WI38 (cell line): ENCODE measurements at regions not wholly inside any gene's neighbourhood (a gene's known extent, or its start where the extent isn't known, plus 50 kb on each side); places are given as distances from the start of the nearest gene placed in this dataset.

Experiments used
- H3K4me3 ChIP-seq: 2 replicates; pipeline ENCODE4 v1.5.1; 2011; ENCODE audit warnings: low read depth, mild to moderate bottlenecking, control low read depth, low read length
- CTCF ChIP-seq: IDR thresholded peaks from 2 replicates; pipeline ENCODE4 v1.5.1; 2012; ENCODE audit warnings: low read depth, mild to moderate bottlenecking, control low read depth, low read length

DNA sequence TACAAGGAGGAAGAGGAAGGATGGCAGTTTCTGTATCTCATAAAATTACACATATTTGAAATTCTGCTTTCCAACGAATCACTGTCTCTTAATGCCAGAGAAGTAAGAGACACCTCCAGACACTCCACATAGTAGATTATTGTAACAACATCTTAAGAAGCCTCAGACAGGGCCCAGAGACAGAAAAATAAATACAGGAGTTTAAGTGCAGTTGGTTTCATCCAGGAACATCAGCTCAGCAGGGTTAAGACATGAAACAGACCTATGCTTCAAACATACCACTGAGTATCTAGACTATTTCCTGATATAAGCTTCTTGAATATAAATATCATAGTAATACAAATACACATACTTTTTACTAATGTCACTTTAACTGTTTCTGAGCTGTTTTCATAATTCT, 290.3 kb downstream of the ADAMTS20 start:
- no peak for TF ChIP-seq CTCF

GRCh38 chr12:43255522-43256111, 296.4 kb downstream of the ADAMTS20 start:
- no peak for TF ChIP-seq CTCF
- H3K4me3 ChIP-seq: no peak overlapping the region

More for the DNA sequence above, 290.3 kb downstream of the ADAMTS20 start:
- no peak overlapping the region for H3K4me3 ChIP-seq

- H3K4me3 ChIP-seq: no peak overlapping the region
- TF ChIP-seq CTCF: no peak
Observed at GRCh38 chr12:43252585-43252984, 299.4 kb downstream of the ADAMTS20 start.

- TF ChIP-seq CTCF: no peak
- H3K4me3 ChIP-seq: no peak overlapping the region
Observed at GRCh38 chr12:43245947-43246346, 306.1 kb downstream of the ADAMTS20 start.

DNA sequence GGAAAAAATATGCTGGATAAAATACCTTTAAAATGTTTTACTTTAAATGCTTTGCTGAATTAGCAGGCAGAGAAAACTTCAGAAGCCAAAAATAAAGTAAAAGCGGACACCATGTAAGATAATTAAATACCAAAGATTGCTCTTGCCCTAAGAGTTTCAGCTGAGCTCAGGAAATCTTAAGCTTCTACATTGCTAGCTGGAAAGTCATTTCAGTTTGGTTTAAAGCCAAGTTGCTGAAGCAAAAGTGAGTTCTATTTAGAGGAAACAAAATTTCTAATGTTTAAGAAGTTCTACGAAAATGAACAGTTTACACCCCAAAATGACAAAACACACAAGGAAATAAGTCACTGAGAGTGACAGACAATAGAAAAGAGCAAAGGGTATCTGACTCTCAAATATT, 310.0 kb downstream of the ADAMTS20 start:
- H3K4me3 ChIP-seq: no peak overlapping the region
- TF ChIP-seq CTCF: no peak

DNA sequence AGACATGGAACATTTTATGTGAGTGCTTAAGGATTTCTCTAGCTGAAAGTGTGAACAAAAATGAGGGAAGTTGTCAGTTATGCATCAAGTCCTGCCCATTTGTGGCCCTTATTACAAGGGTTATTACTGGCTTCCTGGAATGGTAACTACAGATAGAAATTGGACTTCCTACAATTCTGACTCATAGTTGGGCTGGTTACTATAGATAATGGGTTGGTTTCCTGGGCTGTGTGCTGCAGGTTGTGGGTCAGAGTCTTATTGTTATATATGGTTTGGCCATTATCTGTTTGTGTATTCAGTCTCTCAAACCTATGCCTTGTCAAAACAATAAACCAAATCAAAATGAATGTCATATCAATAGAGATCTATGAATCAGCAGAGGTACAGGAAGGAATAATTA, 313.7 kb downstream of the ADAMTS20 start:
- H3K4me3 ChIP-seq: no peak overlapping the region
- no peak for TF ChIP-seq CTCF

GRCh38 chr12:43237238-43237879, 314.6 kb downstream of the ADAMTS20 start:
- no peak overlapping the region for H3K4me3 ChIP-seq
- no peak for TF ChIP-seq CTCF
